ENCODE measurements at regions not wholly inside any gene's neighbourhood (a gene's known extent, or its start where the extent isn't known, plus 50 kb on each side); places are given as distances from the start of the nearest gene placed in this dataset.

- Histone ChIP-seq H3K27ac (ENCODE audit: low read length, poor library complexity, severe bottlenecking) (no peak overlapping the region), H2BK5ac (ENCODE audit: low read depth, low read length, poor library complexity, severe bottlenecking) (no peak overlapping the region), H3K4me1 (ENCODE audit: control insufficient read depth, insufficient read depth, low read depth, low read length) (peaks cover 11% of the 10 kb centered on the region), H2AFZ (ENCODE audit: low read depth, low read length) (no peak overlapping the region), H3K14ac (ENCODE audit: low read length in 2 of 2) (no peak overlapping the region), H2BK12ac (ENCODE audit: low read length in 2 of 2) (no peak overlapping the region), H3K4me3 (ENCODE audit: insufficient read depth in 1 of 2, low read depth in 1 of 2, low read length in 2 of 2) (no peak overlapping the region), H4K8ac (ENCODE audit: low read length) (no peak overlapping the region), H2BK15ac (ENCODE audit: low read depth, poor library complexity, severe bottlenecking) (no peak overlapping the region), H3K4ac (ENCODE audit: low read depth in 1 of 2, low read length in 2 of 2) (no peak overlapping the region), H3K18ac (ENCODE audit: low read depth in 1 of 2, low read length in 2 of 2) (no peak overlapping the region), H3K4me2 (ENCODE audit: low read length, poor library complexity, severe bottlenecking) (no peak overlapping the region), H2BK120ac (ENCODE audit: low read depth, low read length) (no peak overlapping the region), H3K9me3 (ENCODE audit: control insufficient read depth, low read length) (no peaks in the 10 kb centered on the region), H3K23ac (ENCODE audit: low read length in 2 of 2) (no peak overlapping the region), H3K36me3 (ENCODE audit: control insufficient read depth in 1 of 2, insufficient read depth in 2 of 2, low read depth in 1 of 2, low read length in 2 of 2) (no peaks in the 10 kb centered on the region), H3K79me1 (replicated peaks; ENCODE audit: low read length, poor library complexity, severe bottlenecking) (no peaks in the 10 kb centered on the region), H2AK5ac (ENCODE audit: low read length, severe bottlenecking) (no peak overlapping the region), H3K27me3 (ENCODE audit: control insufficient read depth in 1 of 2, insufficient read depth in 1 of 2, low read length in 2 of 2) (peaks cover 46 to 65% of the 10 kb centered on the region in 2 experiments), H3K9ac (ENCODE audit: low read length) (no peak overlapping the region), H4K91ac (ENCODE audit: low read length) (no peak overlapping the region)
- DNase-seq, result no peak
- 92% methylated on average over 3 of the region's 3 CpGs for WGBS
Measured at GRCh38 chr7:32301427-32301826, 188.8 kb downstream of the LSM5 start.

- no peak overlapping the region for H3K18ac ChIP-seq (ENCODE audit: low read depth in 1 of 2, low read length in 2 of 2)
- no peak overlapping the region for H4K91ac ChIP-seq (ENCODE audit: low read length)
- H2BK120ac ChIP-seq (ENCODE audit: low read depth, low read length), result no peak overlapping the region
- WGBS, result 29% methylated on average over 17 of the region's 17 CpGs
- no peak overlapping the region for H2BK15ac ChIP-seq (ENCODE audit: low read depth, poor library complexity, severe bottlenecking)
- H3K4me3 ChIP-seq (ENCODE audit: insufficient read depth in 1 of 2, low read depth in 1 of 2, low read length in 2 of 2), result peak overlapping the region in 1 of 2 experiments; percentile 74
- no peaks in the 10 kb centered on the region for H3K9me3 ChIP-seq (ENCODE audit: control insufficient read depth, low read length)
- peak overlapping the region; percentile 78 for H3K4me2 ChIP-seq (ENCODE audit: low read length, poor library complexity, severe bottlenecking)
- H3K14ac ChIP-seq (ENCODE audit: low read length in 2 of 2), result no peak overlapping the region
- no peak overlapping the region for H3K4ac ChIP-seq (ENCODE audit: low read depth in 1 of 2, low read length in 2 of 2)
- DNase-seq, result peak; percentile 1
- H3K9ac ChIP-seq (ENCODE audit: low read length), result no peak overlapping the region
- no peak overlapping the region for H2BK5ac ChIP-seq (ENCODE audit: low read depth, low read length, poor library complexity, severe bottlenecking)
- no peaks in the 10 kb centered on the region for H3K79me1 ChIP-seq (replicated peaks; ENCODE audit: low read length, poor library complexity, severe bottlenecking)
- no peak overlapping the region for H2AK5ac ChIP-seq (ENCODE audit: low read length, severe bottlenecking)
- no peak overlapping the region for H2BK12ac ChIP-seq (ENCODE audit: low read length in 2 of 2)
- no peak overlapping the region for H3K23ac ChIP-seq (ENCODE audit: low read length in 2 of 2)
- no peak overlapping the region for H3K27ac ChIP-seq (ENCODE audit: low read length, poor library complexity, severe bottlenecking)
- peaks cover 11% of the 10 kb centered on the region for H3K4me1 ChIP-seq (ENCODE audit: control insufficient read depth, insufficient read depth, low read depth, low read length)
- H3K27me3 ChIP-seq (ENCODE audit: control insufficient read depth in 1 of 2, insufficient read depth in 1 of 2, low read length in 2 of 2), result peaks cover 50 to 67% of the 10 kb centered on the region in 2 experiments
- H2AFZ ChIP-seq (ENCODE audit: low read depth, low read length), result no peak overlapping the region
- H3K36me3 ChIP-seq (ENCODE audit: control insufficient read depth in 1 of 2, insufficient read depth in 2 of 2, low read depth in 1 of 2, low read length in 2 of 2), result no peaks in the 10 kb centered on the region
- no peak overlapping the region for H4K8ac ChIP-seq (ENCODE audit: low read length)
Measured at GRCh38 chr7:32299133-32299702, 191.0 kb downstream of the LSM5 start.

- peaks cover 52 to 68% of the 10 kb centered on the region in 2 experiments for H3K27me3 ChIP-seq (ENCODE audit: control insufficient read depth in 1 of 2, insufficient read depth in 1 of 2, low read length in 2 of 2)
- no peak overlapping the region for H4K91ac ChIP-seq (ENCODE audit: low read length)
- H2AFZ ChIP-seq (ENCODE audit: low read depth, low read length), result no peak overlapping the region
- H3K9ac ChIP-seq (ENCODE audit: low read length), result no peak overlapping the region
- H3K4me1 ChIP-seq (ENCODE audit: control insufficient read depth, insufficient read depth, low read depth, low read length), result peaks cover 11% of the 10 kb centered on the region
- no peak overlapping the region for H2BK15ac ChIP-seq (ENCODE audit: low read depth, poor library complexity, severe bottlenecking)
- no peaks in the 10 kb centered on the region for H3K9me3 ChIP-seq (ENCODE audit: control insufficient read depth, low read length)
- H2BK12ac ChIP-seq (ENCODE audit: low read length in 2 of 2), result no peak overlapping the region
- DNase-seq, result peak; percentile 1
- no peak overlapping the region for H3K18ac ChIP-seq (ENCODE audit: low read depth in 1 of 2, low read length in 2 of 2)
- no peak overlapping the region for H3K14ac ChIP-seq (ENCODE audit: low read length in 2 of 2)
- no peak overlapping the region for H2BK120ac ChIP-seq (ENCODE audit: low read depth, low read length)
- H3K4me2 ChIP-seq (ENCODE audit: low read length, poor library complexity, severe bottlenecking), result peak overlapping the region; percentile 78
- H3K4ac ChIP-seq (ENCODE audit: low read depth in 1 of 2, low read length in 2 of 2), result no peak overlapping the region
- no peak overlapping the region for H3K27ac ChIP-seq (ENCODE audit: low read length, poor library complexity, severe bottlenecking)
- no peak overlapping the region for H2AK5ac ChIP-seq (ENCODE audit: low read length, severe bottlenecking)
- 2% methylated on average over 72 of the region's 80 CpGs for WGBS
- peak overlapping the region; percentile 38 to 74 for H3K4me3 ChIP-seq (ENCODE audit: insufficient read depth in 1 of 2, low read depth in 1 of 2, low read length in 2 of 2)
- no peak overlapping the region for H2BK5ac ChIP-seq (ENCODE audit: low read depth, low read length, poor library complexity, severe bottlenecking)
- no peaks in the 10 kb centered on the region for H3K79me1 ChIP-seq (replicated peaks; ENCODE audit: low read length, poor library complexity, severe bottlenecking)
- H4K8ac ChIP-seq (ENCODE audit: low read length), result no peak overlapping the region
- H3K23ac ChIP-seq (ENCODE audit: low read length in 2 of 2), result no peak overlapping the region
- H3K36me3 ChIP-seq (ENCODE audit: control insufficient read depth in 1 of 2, insufficient read depth in 2 of 2, low read depth in 1 of 2, low read length in 2 of 2), result no peaks in the 10 kb centered on the region
Measured at GRCh38 chr7:32298408-32299132, 191.6 kb downstream of the LSM5 start.

- no peaks in the 10 kb centered on the region for H3K9me3 ChIP-seq (ENCODE audit: control insufficient read depth, low read length)
- H4K91ac ChIP-seq (ENCODE audit: low read length), result no peak overlapping the region
- H2BK12ac ChIP-seq (ENCODE audit: low read length in 2 of 2), result no peak overlapping the region
- no peak overlapping the region for H3K4me2 ChIP-seq (ENCODE audit: low read length, poor library complexity, severe bottlenecking)
- H3K27ac ChIP-seq (ENCODE audit: low read length, poor library complexity, severe bottlenecking), result no peak overlapping the region
- no peak overlapping the region for H3K4me3 ChIP-seq (ENCODE audit: insufficient read depth in 1 of 2, low read depth in 1 of 2, low read length in 2 of 2)
- H3K4me1 ChIP-seq (ENCODE audit: control insufficient read depth, insufficient read depth, low read depth, low read length), result peaks cover 9% of the 10 kb centered on the region
- no peak overlapping the region for H2BK120ac ChIP-seq (ENCODE audit: low read depth, low read length)
- H3K4ac ChIP-seq (ENCODE audit: low read depth in 1 of 2, low read length in 2 of 2), result no peak overlapping the region
- H4K8ac ChIP-seq (ENCODE audit: low read length), result no peak overlapping the region
- no peak overlapping the region for H3K9ac ChIP-seq (ENCODE audit: low read length)
- H3K79me1 ChIP-seq (replicated peaks; ENCODE audit: low read length, poor library complexity, severe bottlenecking), result no peaks in the 10 kb centered on the region
- no peak overlapping the region for H2BK15ac ChIP-seq (ENCODE audit: low read depth, poor library complexity, severe bottlenecking)
- H3K36me3 ChIP-seq (ENCODE audit: control insufficient read depth in 1 of 2, insufficient read depth in 2 of 2, low read depth in 1 of 2, low read length in 2 of 2), result no peaks in the 10 kb centered on the region
- no peak overlapping the region for H3K18ac ChIP-seq (ENCODE audit: low read depth in 1 of 2, low read length in 2 of 2)
- no peak for DNase-seq
- H3K27me3 ChIP-seq (ENCODE audit: control insufficient read depth in 1 of 2, insufficient read depth in 1 of 2, low read length in 2 of 2), result peaks cover 39 to 45% of the 10 kb centered on the region in 2 experiments
- H3K14ac ChIP-seq (ENCODE audit: low read length in 2 of 2), result peak overlapping the region in 1 of 2 experiments; percentile 1
- no peak overlapping the region for H2AFZ ChIP-seq (ENCODE audit: low read depth, low read length)
- no peak overlapping the region for H3K23ac ChIP-seq (ENCODE audit: low read length in 2 of 2)
- H2AK5ac ChIP-seq (ENCODE audit: low read length, severe bottlenecking), result no peak overlapping the region
- H2BK5ac ChIP-seq (ENCODE audit: low read depth, low read length, poor library complexity, severe bottlenecking), result no peak overlapping the region
- 48% methylated on average over 5 of the region's 5 CpGs for WGBS
Measured at GRCh38 chr7:32293833-32294232, 196.3 kb downstream of the LSM5 start.
